RWPE1 (cell line): ENCODE measurements at regions not wholly inside any gene's neighbourhood (a gene's known extent, or its start where the extent isn't known, plus 50 kb on each side); places are given as distances from the start of the nearest gene placed in this dataset.
"Not testable (repeated sequence)": the region's sequence is repeated elsewhere in the genome, so short reads cannot be mapped to it uniquely, and the experiment has no call there.

Experiments used
- CTCF ChIA-PET: fragments of 350-600 bp; sonication (Branson Sonifier 250); formaldehyde crosslinking; extraction: SDS; loops from one replicate; lab custom pipeline; 2021; lab: Yijun Ruan, JAX
- POLR2A ChIA-PET: fragments of 400-600 bp; formaldehyde crosslinking; extraction: SDS; loops from one replicate; lab custom pipeline; 2020; ENCODE audit warnings: antibody characterized with exemption; ENCODE audit not compliant: low non-redundant PET; lab: Yijun Ruan, JAX
- DNase-seq: peaks from one replicate; pipeline ENCODE4 v3.0.0; 2012; ENCODE audit warnings: low spot score
- H3K27ac ChIP-seq: fragments of 450-650 bp; 2 replicates; pipeline ENCODE4 v1.5.1; 2017
- TF ChIP-seq, protein P1 (sequence below): fragments of 450-650 bp; conservative IDR thresholded peaks from 2 replicates; pipeline ENCODE4 v1.5.1; 2017; ENCODE audit warnings: low read depth, mild to moderate bottlenecking

GRCh38 chr3:59499954-59500353, 450.1 kb upstream of the CFAP20DC start:
- H3K27ac ChIP-seq, result no peak overlapping the region
- DNase-seq, result no peak
- CTCF ChIA-PET, result no interaction called here
- POLR2A ChIA-PET, result no interaction called here
- TF ChIP-seq, protein P1, sequence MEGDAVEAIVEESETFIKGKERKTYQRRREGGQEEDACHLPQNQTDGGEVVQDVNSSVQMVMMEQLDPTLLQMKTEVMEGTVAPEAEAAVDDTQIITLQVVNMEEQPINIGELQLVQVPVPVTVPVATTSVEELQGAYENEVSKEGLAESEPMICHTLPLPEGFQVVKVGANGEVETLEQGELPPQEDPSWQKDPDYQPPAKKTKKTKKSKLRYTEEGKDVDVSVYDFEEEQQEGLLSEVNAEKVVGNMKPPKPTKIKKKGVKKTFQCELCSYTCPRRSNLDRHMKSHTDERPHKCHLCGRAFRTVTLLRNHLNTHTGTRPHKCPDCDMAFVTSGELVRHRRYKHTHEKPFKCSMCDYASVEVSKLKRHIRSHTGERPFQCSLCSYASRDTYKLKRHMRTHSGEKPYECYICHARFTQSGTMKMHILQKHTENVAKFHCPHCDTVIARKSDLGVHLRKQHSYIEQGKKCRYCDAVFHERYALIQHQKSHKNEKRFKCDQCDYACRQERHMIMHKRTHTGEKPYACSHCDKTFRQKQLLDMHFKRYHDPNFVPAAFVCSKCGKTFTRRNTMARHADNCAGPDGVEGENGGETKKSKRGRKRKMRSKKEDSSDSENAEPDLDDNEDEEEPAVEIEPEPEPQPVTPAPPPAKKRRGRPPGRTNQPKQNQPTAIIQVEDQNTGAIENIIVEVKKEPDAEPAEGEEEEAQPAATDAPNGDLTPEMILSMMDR, result no peak

- ChIA-PET POLR2A (no interaction called here), CTCF (no interaction called here)
- H3K27ac ChIP-seq, result no peak overlapping the region
- TF ChIP-seq, protein P1, result no peak
- DNase-seq, result no peak
These were observed 449.2 kb upstream of the CFAP20DC start for GRCh38 chr3:59499000-59499399.

GRCh38 chr3:59496250-59496649, 446.4 kb upstream of the CFAP20DC start:
- DNase-seq, result no peak
- ChIA-PET CTCF (no interaction called here), POLR2A (no interaction called here)
- TF ChIP-seq, protein P1, result no peak
- H3K27ac ChIP-seq, result no peak overlapping the region

- POLR2A ChIA-PET, DNase-seq, H3K27ac ChIP-seq, CTCF ChIA-PET: not testable (repeated sequence)
These were observed 445.1 kb upstream of the CFAP20DC start for GRCh38 chr3:59494969-59495368.

GRCh38 chr3:59486520-59486919, 436.7 kb upstream of the CFAP20DC start:
- TF ChIP-seq, protein P1, result no peak
- ChIA-PET POLR2A (no interaction called here), CTCF (no interaction called here)
- no peak for DNase-seq
- H3K27ac ChIP-seq, result no peak overlapping the region

DNA sequence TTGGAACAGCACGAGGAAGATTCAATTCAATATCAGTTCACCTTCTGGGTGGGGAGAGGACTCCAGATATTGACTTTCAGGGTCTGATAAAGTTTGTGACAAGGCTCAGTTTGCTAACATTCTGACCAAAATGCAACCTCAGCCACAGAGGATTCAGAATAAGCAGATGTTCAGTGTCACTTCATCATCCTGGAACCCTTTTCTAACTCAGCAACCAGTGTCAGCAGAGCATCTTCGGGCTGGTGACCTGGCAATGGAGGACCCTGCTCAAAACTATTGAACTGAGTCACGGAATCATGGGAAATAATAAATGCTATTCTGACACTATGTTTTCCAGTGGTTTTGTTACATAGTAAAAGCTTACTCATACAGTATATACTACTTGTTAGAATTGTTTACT, 433.4 kb upstream of the CFAP20DC start:
- POLR2A ChIA-PET, result no interaction called here
- TF ChIP-seq, protein P1, result no peak
- DNase-seq, result no peak
- CTCF ChIA-PET, result no interaction called here
- H3K27ac ChIP-seq, result no peak overlapping the region

- H3K27ac ChIP-seq, result no peak overlapping the region
- no peak for DNase-seq
- ChIA-PET POLR2A (no interaction called here), CTCF (no interaction called here)
- TF ChIP-seq, protein P1, result no peak
These were observed 432.9 kb upstream of the CFAP20DC start for GRCh38 chr3:59482684-59483083.
